BE2C (cell line): ENCODE measurements at regions not wholly inside any gene's neighbourhood (a gene's known extent, or its start where the extent isn't known, plus 50 kb on each side); places are given as distances from the start of the nearest gene placed in this dataset.

ENCODE experiments used
- DNase-seq: peaks from one replicate; pipeline ENCODE4 v3.0.0-alpha.2; 2020
- H3K27me3 ChIP-seq: fragments of 250-450 bp; sonication (Bioruptor Pico); 2 replicates; pipeline ENCODE4 v1.5.1; 2020; ENCODE audit warnings: mild to moderate bottlenecking
- H3K36me3 ChIP-seq: fragments of 250-450 bp; sonication (Bioruptor Pico); 2 replicates; pipeline ENCODE4 v1.5.1; 2020; ENCODE audit warnings: mild to moderate bottlenecking
- H3K4me1 ChIP-seq: fragments of 250-450 bp; sonication (Bioruptor Pico); 2 replicates; pipeline ENCODE4 v1.5.1; 2020
- H3K4me3 ChIP-seq: 2 replicates; pipeline ENCODE4 v1.5.1; 2011; ENCODE audit warnings: low read depth, low read length
- H3K9me3 ChIP-seq: fragments of 250-450 bp; sonication (Bioruptor Pico); 2 replicates; pipeline ENCODE4 v1.5.1; 2020
- CTCF ChIP-seq: IDR thresholded peaks from 2 replicates; pipeline ENCODE4 v1.5.1; 2012; ENCODE audit warnings: mild to moderate bottlenecking, low read depth, low read length

GRCh38 chr4:130485371-130485770 is 1389.4 kb downstream of the C4orf33 start:
- H3K36me3 ChIP-seq = no peaks in the 10 kb centered on the region
- no peaks in the 10 kb centered on the region for H3K9me3 ChIP-seq
- no peak for TF ChIP-seq CTCF

GRCh38 chr4:130486186-130486585 is 1390.2 kb downstream of the C4orf33 start:
- Histone ChIP-seq H3K4me1 (no peaks in the 10 kb centered on the region), H3K36me3 (no peaks in the 10 kb centered on the region), H3K9me3 (no peaks in the 10 kb centered on the region; the same call in 1 of the 2 replicates), H3K27me3 (no peaks in the 10 kb centered on the region), H3K4me3 (no peak overlapping the region)
- no peak for TF ChIP-seq CTCF
- no peak for DNase-seq

More at GRCh38 chr4:130485371-130485770, 1389.4 kb downstream of the C4orf33 start:
- DNase-seq = no peak
- no peaks in the 10 kb centered on the region for H3K27me3 ChIP-seq
- H3K4me1 ChIP-seq = no peaks in the 10 kb centered on the region
- H3K4me3 ChIP-seq = no peak overlapping the region

GRCh38 chr4:130486841-130487240 is 1390.9 kb downstream of the C4orf33 start:
- no peaks in the 10 kb centered on the region for H3K4me1 ChIP-seq

GRCh38 chr4:130510661-130511060 is 1414.7 kb downstream of the C4orf33 start:
- Histone ChIP-seq H3K4me3 (no peak overlapping the region), H3K9me3 (no peaks in the 10 kb centered on the region), H3K4me1 (peaks cover 13% of the 10 kb centered on the region), H3K36me3 (no peaks in the 10 kb centered on the region), H3K27me3 (no peaks in the 10 kb centered on the region)
- TF ChIP-seq CTCF = no peak
- DNase-seq = no peak

More at GRCh38 chr4:130486841-130487240, 1390.9 kb downstream of the C4orf33 start:
- DNase-seq = no peak
- Histone ChIP-seq H3K9me3 (no peaks in the 10 kb centered on the region; the same call in 1 of the 2 replicates), H3K27me3 (no peaks in the 10 kb centered on the region), H3K4me3 (no peak overlapping the region), H3K36me3 (no peaks in the 10 kb centered on the region)
- TF ChIP-seq CTCF = no peak

GRCh38 chr4:130511776-130512175 is 1415.8 kb downstream of the C4orf33 start:
- Histone ChIP-seq H3K4me1 (peaks cover 13% of the 10 kb centered on the region), H3K36me3 (no peaks in the 10 kb centered on the region), H3K9me3 (no peaks in the 10 kb centered on the region), H3K4me3 (no peak overlapping the region), H3K27me3 (no peaks in the 10 kb centered on the region)
- DNase-seq = no peak
- no peak for TF ChIP-seq CTCF

- Histone ChIP-seq H3K27me3 (no peaks in the 10 kb centered on the region), H3K4me3 (no peak overlapping the region), H3K36me3 (no peaks in the 10 kb centered on the region), H3K9me3 (no peaks in the 10 kb centered on the region), H3K4me1 (no peaks in the 10 kb centered on the region)
- no peak for TF ChIP-seq CTCF
- no peak for DNase-seq
Measured at GRCh38 chr4:130524057-130524456, 1428.1 kb downstream of the C4orf33 start.
